LNCAP (cell line): ENCODE measurements at regions not wholly inside any gene's neighbourhood (a gene's known extent, or its start where the extent isn't known, plus 50 kb on each side); places are given as distances from the start of the nearest gene placed in this dataset.

ENCODE experiments used
- CTCF ChIP-seq: fragments of 450-650 bp; IDR thresholded peaks from 2 replicates; pipeline ENCODE4 v1.5.1; 2017; ENCODE audit warnings: mild to moderate bottlenecking

GRCh38 chr4:187504974-187505797 is 490.4 kb upstream of the ZFP42 start:
- TF ChIP-seq CTCF = no peak

- no peak for TF ChIP-seq CTCF
These were observed 479.3 kb upstream of the ZFP42 start for GRCh38 chr4:187516224-187516623.

- TF ChIP-seq CTCF = no peak
These were observed 453.9 kb upstream of the ZFP42 start for GRCh38 chr4:187541666-187542065.

- TF ChIP-seq CTCF = no peak
These were observed 451.0 kb upstream of the ZFP42 start for GRCh38 chr4:187544461-187545053.

- no peak for TF ChIP-seq CTCF
These were observed 448.3 kb upstream of the ZFP42 start for GRCh38 chr4:187547316-187547715.

- no peak for TF ChIP-seq CTCF
These were observed 445.2 kb upstream of the ZFP42 start for GRCh38 chr4:187550256-187550950.

GRCh38 chr4:187552781-187553180 is 442.8 kb upstream of the ZFP42 start:
- no peak for TF ChIP-seq CTCF
